Liver (tissue), 2 donors: ENCODE measurements at regions not wholly inside any gene's neighbourhood (a gene's known extent, or its start where the extent isn't known, plus 50 kb on each side); places are given as distances from the start of the nearest gene placed in this dataset.
A peak's percentile ranks its signal among the peaks of the same experiment; 100 is the strongest.

Source experiments
- YY1 ChIP-seq: IDR thresholded peaks from 2 replicates; pipeline ENCODE4 v1.6.1; 2016; ENCODE audit warnings: antibody characterized with exemption, mild to moderate bottlenecking
- TF ChIP-seq, protein P1 (sequence below): fragments of 150-350 bp; IDR thresholded peaks from 2 replicates; pipeline ENCODE4 v1.5.1; 2017; ENCODE audit warnings: improper control_type of control experiment, low read depth, low read length; ENCODE audit not compliant: missing input control
- donor health status: healthy.

DNA sequence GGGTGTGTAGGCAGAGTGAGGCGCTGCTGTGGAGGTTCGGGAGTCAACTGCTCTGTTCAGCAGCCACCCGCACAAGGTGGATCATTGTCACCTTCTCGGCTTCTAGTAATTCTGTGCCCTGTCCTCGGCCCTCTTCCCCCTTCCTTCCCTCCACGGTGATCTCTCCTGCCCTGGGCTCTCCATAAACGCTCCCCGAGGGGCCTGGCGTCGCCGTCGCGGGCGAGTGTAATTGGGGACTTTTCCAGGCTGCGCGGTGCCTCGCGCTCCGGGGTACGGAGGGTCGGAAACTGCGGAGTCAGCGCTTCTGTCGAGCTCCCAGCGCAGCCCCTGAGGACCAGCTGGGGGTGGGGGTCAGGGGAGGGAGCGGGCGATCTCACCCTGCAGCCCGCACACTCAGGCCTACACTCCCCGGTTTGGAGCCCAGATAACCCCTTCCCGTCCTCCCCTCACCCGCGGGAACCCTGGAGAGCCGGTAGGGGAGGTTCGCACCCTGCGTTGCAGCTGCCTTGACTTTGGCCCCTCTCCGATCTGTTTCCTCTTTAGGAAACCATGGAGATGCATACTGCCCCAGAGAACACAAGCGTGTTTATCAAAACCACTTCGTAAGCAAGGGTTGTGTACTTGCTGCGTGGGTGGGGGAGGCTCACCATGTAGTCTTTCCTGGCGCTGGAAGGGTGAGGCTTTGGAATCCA lies 188.3 kb upstream of the ZNF618 start:
- TF ChIP-seq, protein P1, sequence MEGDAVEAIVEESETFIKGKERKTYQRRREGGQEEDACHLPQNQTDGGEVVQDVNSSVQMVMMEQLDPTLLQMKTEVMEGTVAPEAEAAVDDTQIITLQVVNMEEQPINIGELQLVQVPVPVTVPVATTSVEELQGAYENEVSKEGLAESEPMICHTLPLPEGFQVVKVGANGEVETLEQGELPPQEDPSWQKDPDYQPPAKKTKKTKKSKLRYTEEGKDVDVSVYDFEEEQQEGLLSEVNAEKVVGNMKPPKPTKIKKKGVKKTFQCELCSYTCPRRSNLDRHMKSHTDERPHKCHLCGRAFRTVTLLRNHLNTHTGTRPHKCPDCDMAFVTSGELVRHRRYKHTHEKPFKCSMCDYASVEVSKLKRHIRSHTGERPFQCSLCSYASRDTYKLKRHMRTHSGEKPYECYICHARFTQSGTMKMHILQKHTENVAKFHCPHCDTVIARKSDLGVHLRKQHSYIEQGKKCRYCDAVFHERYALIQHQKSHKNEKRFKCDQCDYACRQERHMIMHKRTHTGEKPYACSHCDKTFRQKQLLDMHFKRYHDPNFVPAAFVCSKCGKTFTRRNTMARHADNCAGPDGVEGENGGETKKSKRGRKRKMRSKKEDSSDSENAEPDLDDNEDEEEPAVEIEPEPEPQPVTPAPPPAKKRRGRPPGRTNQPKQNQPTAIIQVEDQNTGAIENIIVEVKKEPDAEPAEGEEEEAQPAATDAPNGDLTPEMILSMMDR: no peak
- TF ChIP-seq YY1: peak; percentile 30
